ENCODE measurements at regions not wholly inside any gene's neighbourhood (a gene's known extent, or its start where the extent isn't known, plus 50 kb on each side); places are given as distances from the start of the nearest gene placed in this dataset.

DNA sequence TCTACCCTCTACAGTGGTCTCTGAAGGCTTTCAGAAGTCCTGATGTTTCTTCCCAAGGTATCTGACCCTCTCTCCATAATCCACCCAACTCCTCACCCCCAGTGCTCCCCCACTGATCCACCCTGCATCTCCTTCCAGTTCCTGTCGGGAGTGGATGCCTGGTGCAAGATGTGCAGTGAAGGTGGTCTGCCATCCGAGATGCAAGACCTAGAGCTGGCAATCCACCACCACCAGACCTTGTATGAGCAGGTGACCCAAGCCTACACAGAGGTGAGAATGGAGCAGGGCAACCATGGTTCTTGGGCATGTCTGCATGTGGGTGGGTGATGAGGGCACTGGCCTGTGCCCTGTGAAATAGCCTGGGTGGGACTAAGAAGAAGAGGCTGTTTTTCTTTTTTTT lies 337.8 kb upstream of the ROPN1 start:
- TF ChIP-seq, protein P1, sequence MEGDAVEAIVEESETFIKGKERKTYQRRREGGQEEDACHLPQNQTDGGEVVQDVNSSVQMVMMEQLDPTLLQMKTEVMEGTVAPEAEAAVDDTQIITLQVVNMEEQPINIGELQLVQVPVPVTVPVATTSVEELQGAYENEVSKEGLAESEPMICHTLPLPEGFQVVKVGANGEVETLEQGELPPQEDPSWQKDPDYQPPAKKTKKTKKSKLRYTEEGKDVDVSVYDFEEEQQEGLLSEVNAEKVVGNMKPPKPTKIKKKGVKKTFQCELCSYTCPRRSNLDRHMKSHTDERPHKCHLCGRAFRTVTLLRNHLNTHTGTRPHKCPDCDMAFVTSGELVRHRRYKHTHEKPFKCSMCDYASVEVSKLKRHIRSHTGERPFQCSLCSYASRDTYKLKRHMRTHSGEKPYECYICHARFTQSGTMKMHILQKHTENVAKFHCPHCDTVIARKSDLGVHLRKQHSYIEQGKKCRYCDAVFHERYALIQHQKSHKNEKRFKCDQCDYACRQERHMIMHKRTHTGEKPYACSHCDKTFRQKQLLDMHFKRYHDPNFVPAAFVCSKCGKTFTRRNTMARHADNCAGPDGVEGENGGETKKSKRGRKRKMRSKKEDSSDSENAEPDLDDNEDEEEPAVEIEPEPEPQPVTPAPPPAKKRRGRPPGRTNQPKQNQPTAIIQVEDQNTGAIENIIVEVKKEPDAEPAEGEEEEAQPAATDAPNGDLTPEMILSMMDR (IDR thresholded peaks at IDR 0.05): no peak
- no peak for TF ChIP-seq POLR2A (IDR thresholded peaks at IDR 0.05)

Measured in Peyer's patch (tissue), 4 donors.